Mesenchymal stem cell (in vitro differentiated cells and primary cell): ENCODE measurements at regions not wholly inside any gene's neighbourhood (a gene's known extent, or its start where the extent isn't known, plus 50 kb on each side); places are given as distances from the start of the nearest gene placed in this dataset.

Experiments
- DNase-seq: peaks from one replicate; pipeline ENCODE4 v3.0.0-alpha.2; 2013
- H2AFZ ChIP-seq: one replicate; pipeline ENCODE4 v1.6.1; 2013; ENCODE audit warnings: low read depth, mild to moderate bottlenecking, control low read depth, inconsistent platforms, low read length, moderate library complexity
- H2AK5ac ChIP-seq: 2 replicates; pipeline ENCODE4 v1.6.1; 2013; ENCODE audit warnings: low read length, moderate library complexity, mild to moderate bottlenecking, inconsistent platforms; ENCODE audit not compliant: severe bottlenecking
- H2BK120ac ChIP-seq: one replicate; pipeline ENCODE4 v1.6.1; 2013; ENCODE audit warnings: low read depth, mild to moderate bottlenecking, inconsistent platforms, low read length, moderate library complexity
- H2BK12ac ChIP-seq, 2 experiments: one replicate each; pipeline ENCODE4 v1.6.1; 2013; ENCODE audit warnings: inconsistent platforms in 2 of 2, low read length in 2 of 2, mild to moderate bottlenecking in 2 of 2, moderate library complexity in 2 of 2, control low read depth in 1 of 2
- H2BK15ac ChIP-seq: one replicate; pipeline ENCODE4 v1.6.1; 2013; ENCODE audit warnings: mild to moderate bottlenecking, low read depth, inconsistent platforms; ENCODE audit not compliant: poor library complexity, severe bottlenecking
- H2BK5ac ChIP-seq: 2 replicates; pipeline ENCODE4 v1.6.1; 2013; ENCODE audit warnings: low read depth, mild to moderate bottlenecking, low read length, control low read depth, inconsistent platforms; ENCODE audit not compliant: poor library complexity, severe bottlenecking
- H3K14ac ChIP-seq, 2 experiments: one replicate each; pipeline ENCODE4 v1.6.1; 2013; ENCODE audit warnings: inconsistent platforms in 2 of 2, low read length in 2 of 2, control low read depth in 1 of 2, mild to moderate bottlenecking in 1 of 2, moderate library complexity in 1 of 2
- H3K18ac ChIP-seq, 2 experiments: one replicate each; pipeline ENCODE4 v1.6.1; 2013; ENCODE audit warnings: inconsistent platforms in 2 of 2, low read length in 2 of 2, control low read depth in 1 of 2, low read depth in 1 of 2, mild to moderate bottlenecking in 1 of 2
- H3K23ac ChIP-seq, 2 experiments: one replicate each; pipeline ENCODE4 v1.6.1; 2013; ENCODE audit warnings: inconsistent platforms in 2 of 2, low read length in 2 of 2, mild to moderate bottlenecking in 2 of 2, moderate library complexity in 2 of 2, control low read depth in 1 of 2
- H3K27ac ChIP-seq: 2 replicates; pipeline ENCODE4 v1.5.1; 2013; ENCODE audit warnings: mild to moderate bottlenecking, moderate library complexity, low read length, control low read depth, inconsistent platforms; ENCODE audit not compliant: poor library complexity, severe bottlenecking
- H3K27me3 ChIP-seq, 2 experiments: 2 replicates each; pipeline versions ENCODE4 v1.6.1 to v1.7.0; 2013; ENCODE audit warnings: low read length in 2 of 2, mild to moderate bottlenecking in 2 of 2, moderate library complexity in 2 of 2, control low read depth in 1 of 2, inconsistent platforms in 1 of 2; ENCODE audit not compliant: control insufficient read depth in 1 of 2, insufficient read depth in 1 of 2
- H3K36me3 ChIP-seq, 2 experiments: 2 replicates each; pipeline versions ENCODE4 v1.6.1 to v1.7.0; 2013; ENCODE audit warnings: low read length in 2 of 2, control low read depth in 1 of 2, inconsistent platforms in 1 of 2, low read depth in 1 of 2, mild to moderate bottlenecking in 1 of 2; ENCODE audit not compliant: insufficient read depth in 2 of 2, control insufficient read depth in 1 of 2
- H3K4ac ChIP-seq, 2 experiments: one replicate each; pipeline ENCODE4 v1.6.1; 2013; ENCODE audit warnings: inconsistent platforms in 2 of 2, low read length in 2 of 2, mild to moderate bottlenecking in 2 of 2, moderate library complexity in 2 of 2, control low read depth in 1 of 2, low read depth in 1 of 2
- H3K4me1 ChIP-seq: 2 replicates; pipeline ENCODE4 v1.6.1; 2013; ENCODE audit warnings: low read depth, low read length, control low read depth; ENCODE audit not compliant: control insufficient read depth, insufficient read depth
- H3K4me2 ChIP-seq: 2 replicates; pipeline ENCODE4 v1.6.1; 2013; ENCODE audit warnings: low read length, mild to moderate bottlenecking, inconsistent platforms; ENCODE audit not compliant: poor library complexity, severe bottlenecking
- H3K4me3 ChIP-seq, 2 experiments: 2 replicates each; pipeline versions ENCODE4 v1.5.1 to v1.7.0; 2013; ENCODE audit warnings: low read length in 2 of 2, mild to moderate bottlenecking in 2 of 2, control low read depth in 1 of 2, low read depth in 1 of 2; ENCODE audit not compliant: insufficient read depth in 1 of 2
- H3K79me1 ChIP-seq: replicated peaks from 2 replicates; pipeline ENCODE4 v1.6.1; 2013; ENCODE audit warnings: mild to moderate bottlenecking, control low read depth, low read length, inconsistent platforms; ENCODE audit not compliant: poor library complexity, severe bottlenecking
- H3K9ac ChIP-seq: 2 replicates; pipeline ENCODE4 v1.7.0; 2013; ENCODE audit warnings: mild to moderate bottlenecking, low read length, moderate library complexity
- H3K9me3 ChIP-seq: 2 replicates; pipeline ENCODE4 v1.7.0; 2013; ENCODE audit warnings: mild to moderate bottlenecking, low read length; ENCODE audit not compliant: control insufficient read depth
- H4K8ac ChIP-seq: one replicate; pipeline ENCODE4 v1.6.1; 2013; ENCODE audit warnings: inconsistent platforms, mild to moderate bottlenecking, low read length, moderate library complexity
- H4K91ac ChIP-seq: one replicate; pipeline ENCODE4 v1.6.1; 2013; ENCODE audit warnings: mild to moderate bottlenecking, low read length, inconsistent platforms
- WGBS: methylation state at CpG from one replicate; pipeline ENCODE4 v1.1.7; 2013; ENCODE audit warnings: mixed read lengths; 5-methylcytosine and 5-hydroxymethylcytosine counted together

DNA sequence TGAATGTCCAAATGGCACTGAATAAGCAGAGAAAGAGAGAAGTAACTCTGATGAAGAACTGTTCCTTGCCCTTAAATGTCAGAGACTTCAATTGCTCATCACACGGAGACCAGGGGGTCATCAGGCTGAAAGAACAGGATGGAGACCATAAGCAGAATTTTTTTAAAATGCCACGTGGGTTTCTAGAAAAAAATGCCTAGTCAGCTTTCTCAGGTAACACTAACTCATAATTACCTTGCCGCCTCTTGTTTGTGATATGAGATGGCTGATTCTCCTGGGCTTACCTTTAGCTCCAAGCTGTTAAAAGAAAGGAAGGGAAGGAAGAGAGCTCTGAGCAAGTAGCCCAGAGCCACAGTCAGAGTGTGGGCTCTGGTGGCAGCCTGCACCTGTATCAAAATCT lies 372.0 kb downstream of the GPAM start:
- Histone ChIP-seq H3K27me3 (no peaks in the 10 kb centered on the region), H3K4me3 (no peak overlapping the region), H3K9me3 (peaks cover 3% of the 10 kb centered on the region), H3K27ac (no peak overlapping the region), H2BK12ac (no peak overlapping the region), H2BK5ac (no peak overlapping the region), H3K4me2 (no peak overlapping the region), H3K79me1 (no peaks in the 10 kb centered on the region), H4K91ac (no peak overlapping the region), H3K4ac (no peak overlapping the region), H2BK120ac (no peak overlapping the region), H2AFZ (no peak overlapping the region), H2BK15ac (no peak overlapping the region), H3K9ac (no peak overlapping the region), H3K18ac (no peak overlapping the region), H3K23ac (no peak overlapping the region), H2AK5ac (no peak overlapping the region), H3K4me1 (no peaks in the 10 kb centered on the region), H3K14ac (no peak overlapping the region), H3K36me3 (no peaks in the 10 kb centered on the region), H4K8ac (no peak overlapping the region)
- DNase-seq = no peak
- 76% methylated on average over 2 of the region's 3 CpGs for WGBS

- H2AK5ac ChIP-seq = no peak overlapping the region
- H3K79me1 ChIP-seq = no peaks in the 10 kb centered on the region
- H2BK12ac ChIP-seq = no peak overlapping the region
- no peak overlapping the region for H3K4me2 ChIP-seq
- H2BK15ac ChIP-seq = no peak overlapping the region
- no peak overlapping the region for H3K9ac ChIP-seq
- no peaks in the 10 kb centered on the region for H3K4me1 ChIP-seq
- no peak overlapping the region for H2BK5ac ChIP-seq
- no peak overlapping the region for H2BK120ac ChIP-seq
- no peak overlapping the region for H3K4me3 ChIP-seq
- no peak for DNase-seq
- H3K18ac ChIP-seq = no peak overlapping the region
- no peaks in the 10 kb centered on the region for H3K9me3 ChIP-seq
- H4K91ac ChIP-seq = no peak overlapping the region
- H3K27ac ChIP-seq = no peak overlapping the region
- no peak overlapping the region for H3K14ac ChIP-seq
- H3K23ac ChIP-seq = no peak overlapping the region
- no peaks in the 10 kb centered on the region for H3K27me3 ChIP-seq
- WGBS = 86% methylated on average over 2 of the region's 3 CpGs
- H3K36me3 ChIP-seq = no peaks in the 10 kb centered on the region
- no peak overlapping the region for H2AFZ ChIP-seq
- H3K4ac ChIP-seq = no peak overlapping the region
- H4K8ac ChIP-seq = no peak overlapping the region
Observed at GRCh38 chr10:111820471-111820870, 363.1 kb downstream of the GPAM start.

- Histone ChIP-seq H4K8ac (no peak overlapping the region), H3K4me2 (no peak overlapping the region), H3K27me3 (no peaks in the 10 kb centered on the region), H2BK12ac (no peak overlapping the region), H3K9me3 (no peaks in the 10 kb centered on the region), H2AK5ac (no peak overlapping the region), H3K23ac (no peak overlapping the region), H2BK15ac (no peak overlapping the region), H3K14ac (no peak overlapping the region), H3K4ac (no peak overlapping the region), H2BK5ac (no peak overlapping the region), H3K9ac (no peak overlapping the region), H3K27ac (no peak overlapping the region), H2BK120ac (no peak overlapping the region), H3K36me3 (no peaks in the 10 kb centered on the region), H3K4me3 (no peak overlapping the region), H4K91ac (no peak overlapping the region), H2AFZ (no peak overlapping the region), H3K4me1 (no peaks in the 10 kb centered on the region), H3K79me1 (no peaks in the 10 kb centered on the region), H3K18ac (no peak overlapping the region)
- DNase-seq = no peak
- 93% methylated on average over 1 of the region's 2 CpGs for WGBS
Observed at GRCh38 chr10:111821871-111822270, 361.7 kb downstream of the GPAM start.

GRCh38 chr10:111822661-111823060 lies 360.9 kb downstream of the GPAM start:
- no peak overlapping the region for H3K14ac ChIP-seq
- no peak overlapping the region for H3K4ac ChIP-seq

More at GRCh38 chr10:111822661-111823060, 360.9 kb downstream of the GPAM start:
- Histone ChIP-seq H3K27ac (no peak overlapping the region), H2BK12ac (no peak overlapping the region), H3K4me1 (no peaks in the 10 kb centered on the region), H2BK5ac (no peak overlapping the region), H3K18ac (no peak overlapping the region), H2BK15ac (no peak overlapping the region), H4K8ac (no peak overlapping the region), H3K27me3 (no peaks in the 10 kb centered on the region), H4K91ac (no peak overlapping the region), H2BK120ac (no peak overlapping the region), H3K9ac (no peak overlapping the region), H3K4me2 (no peak overlapping the region), H3K4me3 (no peak overlapping the region), H2AFZ (no peak overlapping the region), H3K9me3 (no peaks in the 10 kb centered on the region), H3K79me1 (no peaks in the 10 kb centered on the region), H3K36me3 (no peaks in the 10 kb centered on the region), H3K23ac (no peak overlapping the region), H2AK5ac (no peak overlapping the region)
- no peak for DNase-seq
- 0% methylated on average over 2 of the region's 2 CpGs for WGBS
